Breast epithelium (tissue), 3 donors: ENCODE measurements at regions not wholly inside any gene's neighbourhood (a gene's known extent, or its start where the extent isn't known, plus 50 kb on each side); places are given as distances from the start of the nearest gene placed in this dataset.

Experiments used
- POLR2A ChIP-seq: fragments of 450-650 bp; IDR thresholded peaks from one replicate; pipeline ENCODE4 v1.6.1; 2016; ENCODE audit warnings: antibody characterized with exemption, mild to moderate bottlenecking, moderate library complexity
- POLR2AphosphoS5 ChIP-seq, 3 donors: sonication (generic); formaldehyde crosslinking; IDR thresholded peaks; one replicate each; pipeline ENCODE4 v1.6.1; 2017; ENCODE audit warnings: antibody characterized with exemption in 3 of 3
- TF ChIP-seq, protein P1 (sequence below), 3 donors: fragments of 450-650 bp; IDR thresholded peaks; one replicate each; pipeline ENCODE4 v1.5.1; 2016 to 2017; ENCODE audit warnings: antibody characterized with exemption in 3 of 3, mild to moderate bottlenecking in 3 of 3, moderate library complexity in 3 of 3

DNA sequence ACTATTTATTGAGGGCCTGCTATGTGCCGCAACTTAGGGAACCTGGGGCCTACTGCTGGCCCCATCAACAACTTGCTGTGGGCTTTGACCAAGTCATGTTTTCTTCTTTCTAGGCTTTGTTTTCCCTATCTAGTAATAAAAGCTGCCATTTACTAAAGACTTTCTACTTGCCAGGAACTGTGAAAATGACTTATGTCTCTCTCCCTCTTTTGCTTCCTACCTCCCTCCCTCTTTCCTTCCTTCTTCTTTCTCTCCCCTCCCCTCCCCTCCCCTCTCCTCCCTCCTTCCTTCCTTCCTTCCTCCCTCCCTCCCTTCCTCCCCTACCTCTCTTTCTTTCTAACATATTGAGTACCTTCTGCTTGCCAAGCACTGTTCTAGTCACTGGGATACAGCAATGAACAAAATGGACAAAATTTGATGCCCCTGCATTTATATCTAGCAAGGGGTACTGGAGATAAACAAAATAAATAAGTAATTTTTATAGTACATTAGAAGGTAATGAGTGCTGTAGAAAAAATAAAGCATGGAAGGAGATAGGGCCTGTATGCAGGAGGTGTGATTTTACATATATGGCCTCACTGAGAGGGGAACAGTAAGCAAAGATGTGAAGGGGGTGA is 170.3 kb upstream of the USP24 start:
- TF ChIP-seq, protein P1, sequence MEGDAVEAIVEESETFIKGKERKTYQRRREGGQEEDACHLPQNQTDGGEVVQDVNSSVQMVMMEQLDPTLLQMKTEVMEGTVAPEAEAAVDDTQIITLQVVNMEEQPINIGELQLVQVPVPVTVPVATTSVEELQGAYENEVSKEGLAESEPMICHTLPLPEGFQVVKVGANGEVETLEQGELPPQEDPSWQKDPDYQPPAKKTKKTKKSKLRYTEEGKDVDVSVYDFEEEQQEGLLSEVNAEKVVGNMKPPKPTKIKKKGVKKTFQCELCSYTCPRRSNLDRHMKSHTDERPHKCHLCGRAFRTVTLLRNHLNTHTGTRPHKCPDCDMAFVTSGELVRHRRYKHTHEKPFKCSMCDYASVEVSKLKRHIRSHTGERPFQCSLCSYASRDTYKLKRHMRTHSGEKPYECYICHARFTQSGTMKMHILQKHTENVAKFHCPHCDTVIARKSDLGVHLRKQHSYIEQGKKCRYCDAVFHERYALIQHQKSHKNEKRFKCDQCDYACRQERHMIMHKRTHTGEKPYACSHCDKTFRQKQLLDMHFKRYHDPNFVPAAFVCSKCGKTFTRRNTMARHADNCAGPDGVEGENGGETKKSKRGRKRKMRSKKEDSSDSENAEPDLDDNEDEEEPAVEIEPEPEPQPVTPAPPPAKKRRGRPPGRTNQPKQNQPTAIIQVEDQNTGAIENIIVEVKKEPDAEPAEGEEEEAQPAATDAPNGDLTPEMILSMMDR (IDR thresholded peaks at IDR 0.05): no peak
- TF ChIP-seq POLR2AphosphoS5 (IDR thresholded peaks at IDR 0.05) (no peak), POLR2A (no peak)
